SK-N-MC (cell line): ENCODE measurements at regions not wholly inside any gene's neighbourhood (a gene's known extent, or its start where the extent isn't known, plus 50 kb on each side); places are given as distances from the start of the nearest gene placed in this dataset.
A peak's percentile ranks its signal among the peaks of the same experiment; 100 is the strongest.

Experiments
- DNase-seq: peaks from one replicate; pipeline ENCODE4 v3.0.0-alpha.2; 2011; ENCODE audit warnings: low read depth, low spot score
- H3K27ac ChIP-seq: fragments of 200-600 bp; sonication (generic); 2 replicates; pipeline ENCODE4 v1.5.1; 2016; ENCODE audit warnings: mixed run types
- H3K36me3 ChIP-seq: fragments of 200-600 bp; sonication (generic); 2 replicates; pipeline ENCODE4 v1.6.1; 2017; ENCODE audit warnings: antibody characterized with exemption, low read length, mixed read lengths; ENCODE audit not compliant: insufficient read depth
- H3K4me3 ChIP-seq: fragments of 200-600 bp; sonication (generic); 2 replicates; pipeline ENCODE4 v1.5.1; 2016
- H3K9ac ChIP-seq: fragments of 200-600 bp; sonication (generic); 2 replicates; pipeline ENCODE4 v1.8.0; 2017; ENCODE audit warnings: mixed run types, mixed read lengths; ENCODE audit not compliant: insufficient read length
- H3K9me3 ChIP-seq: fragments of 200-600 bp; sonication (generic); 2 replicates; pipeline ENCODE4 v1.6.1; 2017; ENCODE audit warnings: low read depth, mild to moderate bottlenecking, antibody characterized with exemption, low read length, moderate library complexity, mixed read lengths
- EZH2 ChIP-seq: fragments of 200-600 bp; sonication (generic); IDR thresholded peaks from one replicate; pipeline ENCODE4 v1.6.1; 2017; ENCODE audit warnings: antibody characterized with exemption
- FOXP2 ChIP-seq: optimal IDR thresholded peaks from 2 replicates; pipeline ENCODE3; 2011; ENCODE audit warnings: mild to moderate bottlenecking, moderate library complexity; ENCODE audit not compliant: insufficient read depth; ENCODE audit errors: extremely low read length, control extremely low read depth
- POLR2AphosphoS5 ChIP-seq: IDR thresholded peaks from 2 replicates; pipeline ENCODE4 v1.6.1; 2012; ENCODE audit warnings: mild to moderate bottlenecking, low read depth, low read length, borderline replicate concordance

DNA sequence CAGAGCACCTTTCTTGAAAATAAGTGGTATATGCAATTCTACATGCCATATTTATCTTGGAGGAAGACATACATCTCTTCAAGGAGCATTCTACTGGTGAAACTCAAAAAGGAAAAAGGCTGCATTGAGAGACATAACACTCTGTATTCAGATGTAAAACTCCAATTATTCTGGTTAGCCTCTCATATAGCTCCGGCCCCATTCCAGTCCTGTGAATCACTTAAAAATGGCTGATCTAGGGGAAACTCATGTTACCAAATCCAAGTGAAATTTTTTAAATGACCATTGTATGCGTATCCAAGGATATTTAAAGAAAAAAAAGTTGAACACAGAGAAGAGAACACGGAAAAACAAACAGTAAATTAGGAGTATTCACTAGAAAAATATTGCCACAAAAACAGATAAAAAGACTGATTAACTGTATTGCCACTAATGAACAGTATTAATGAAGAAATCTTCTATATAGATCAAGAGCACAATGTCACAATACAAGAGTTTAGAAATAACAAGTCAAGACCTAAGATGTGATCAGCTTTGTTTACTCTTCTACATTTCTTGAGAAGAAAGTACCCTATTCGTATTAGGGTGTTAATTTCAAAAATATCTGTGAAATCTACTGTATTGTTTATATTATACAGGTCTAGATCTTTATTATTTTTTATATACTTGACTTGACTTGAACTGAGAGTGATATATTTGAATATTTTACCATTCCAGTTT, 124.5 kb upstream of the GJE1 start:
- no peak for DNase-seq
- Histone ChIP-seq H3K9ac (no peak overlapping the region), H3K36me3 (no peaks in the 10 kb centered on the region), H3K9me3 (no peaks in the 10 kb centered on the region), H3K4me3 (no peak overlapping the region), H3K27ac (no peak overlapping the region)
- TF ChIP-seq FOXP2 (no peak), EZH2 (no peak), POLR2AphosphoS5 (no peak)

DNA sequence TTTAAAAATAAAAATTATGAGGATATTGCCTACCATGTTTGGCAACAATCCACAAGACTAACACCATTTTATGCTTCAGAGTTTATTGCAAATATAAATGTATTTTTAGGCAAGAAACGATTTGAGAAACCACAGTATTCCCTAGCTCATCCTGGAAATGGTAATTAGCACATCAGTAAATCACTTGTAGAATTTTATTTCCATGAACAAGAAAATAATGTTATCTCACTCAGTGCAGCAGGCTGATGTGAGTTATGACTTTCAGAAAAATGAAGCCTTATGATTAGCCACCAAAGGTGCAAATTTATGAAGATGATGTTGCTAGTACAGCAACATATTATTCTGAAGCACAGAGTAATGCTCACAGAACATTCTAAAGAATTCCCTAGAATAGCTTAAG, 127.7 kb upstream of the GJE1 start:
- no peak overlapping the region for H3K4me3 ChIP-seq
- no peak for DNase-seq
- no peak overlapping the region for H3K27ac ChIP-seq
- no peaks in the 10 kb centered on the region for H3K36me3 ChIP-seq
- no peaks in the 10 kb centered on the region for H3K9me3 ChIP-seq
- no peak overlapping the region for H3K9ac ChIP-seq
- no peak for TF ChIP-seq POLR2AphosphoS5
- no peak for TF ChIP-seq EZH2
- TF ChIP-seq FOXP2, result no peak

DNA sequence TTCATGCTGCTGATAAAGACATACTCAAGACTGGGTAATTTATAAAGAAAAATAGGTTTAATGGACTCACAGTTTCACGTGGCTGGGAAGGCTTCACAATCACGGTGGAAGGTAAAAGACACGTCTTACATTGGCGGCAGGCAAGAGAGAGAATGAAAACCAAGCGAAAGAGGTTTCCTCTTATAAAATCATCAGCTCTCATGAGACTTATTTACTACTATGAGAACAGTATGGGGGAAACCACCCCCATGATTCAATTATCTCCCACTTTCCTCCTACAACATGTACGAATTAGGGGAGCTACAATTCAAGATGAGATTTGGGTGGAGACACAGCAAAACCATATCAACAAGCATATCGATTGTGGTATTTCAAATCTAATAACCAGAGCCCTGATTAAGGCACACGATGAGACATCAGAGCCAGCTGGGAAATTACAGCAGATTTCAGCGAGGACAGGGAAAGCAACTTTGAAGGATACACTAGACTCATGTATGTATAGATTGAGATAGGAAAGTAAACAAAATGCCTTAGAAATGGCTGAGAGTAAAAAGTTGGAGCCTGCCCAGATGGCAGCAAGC, 129.8 kb upstream of the GJE1 start:
- Histone ChIP-seq H3K9me3 (no peaks in the 10 kb centered on the region), H3K9ac (no peak overlapping the region), H3K36me3 (no peaks in the 10 kb centered on the region), H3K27ac (no peak overlapping the region), H3K4me3 (no peak overlapping the region)
- TF ChIP-seq EZH2, result no peak
- no peak for TF ChIP-seq POLR2AphosphoS5
- no peak for TF ChIP-seq FOXP2
- DNase-seq, result no peak

DNA sequence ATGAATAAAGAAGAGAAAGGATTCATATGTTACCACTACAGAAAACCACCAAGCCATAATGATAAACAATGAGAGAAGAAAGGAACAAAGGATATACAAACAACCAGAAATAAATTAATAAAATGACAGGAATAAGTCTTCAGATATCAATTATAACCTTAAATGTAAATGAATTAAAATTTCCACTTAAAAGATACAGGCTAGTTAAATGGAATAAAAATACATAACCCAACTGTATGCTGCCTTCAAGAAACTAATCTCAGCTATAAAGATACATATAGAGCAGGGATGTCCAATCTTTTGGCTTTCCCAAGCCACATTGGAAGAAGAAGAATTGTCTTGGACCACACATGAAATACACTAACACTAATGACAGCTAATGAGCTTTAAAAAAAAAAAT, 135.9 kb upstream of the GJE1 start:
- no peak overlapping the region for H3K27ac ChIP-seq
- H3K36me3 ChIP-seq, result no peaks in the 10 kb centered on the region
- H3K4me3 ChIP-seq, result no peak overlapping the region
- H3K9me3 ChIP-seq, result no peaks in the 10 kb centered on the region
- DNase-seq, result no peak
- no peak overlapping the region for H3K9ac ChIP-seq
- TF ChIP-seq POLR2AphosphoS5, result no peak
- no peak for TF ChIP-seq FOXP2
- TF ChIP-seq EZH2, result no peak

DNA sequence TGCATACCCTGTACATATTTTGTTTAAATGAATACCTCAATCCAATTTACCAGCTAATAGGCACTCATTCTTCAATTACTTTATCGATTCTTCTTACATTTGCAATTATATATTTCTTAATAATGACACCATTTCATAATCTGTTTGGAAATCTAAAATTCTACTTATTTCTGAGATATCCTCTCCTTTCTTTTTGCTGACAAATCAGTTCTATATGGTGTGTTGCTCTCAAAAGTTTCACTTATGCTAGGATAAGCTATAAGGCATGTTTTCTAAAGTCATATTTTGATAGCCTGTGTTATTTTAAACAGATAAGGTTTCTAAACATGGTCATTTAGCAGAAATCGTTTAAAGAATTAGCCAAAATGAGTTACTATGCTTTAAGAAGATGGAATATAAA, 140.6 kb upstream of the GJE1 start:
- no peaks in the 10 kb centered on the region for H3K36me3 ChIP-seq
- no peak overlapping the region for H3K27ac ChIP-seq
- H3K9ac ChIP-seq, result no peak overlapping the region
- no peak overlapping the region for H3K4me3 ChIP-seq
- DNase-seq, result no peak
- TF ChIP-seq EZH2 (no peak), FOXP2 (no peak), POLR2AphosphoS5 (no peak)
- H3K9me3 ChIP-seq, result no peaks in the 10 kb centered on the region

DNA sequence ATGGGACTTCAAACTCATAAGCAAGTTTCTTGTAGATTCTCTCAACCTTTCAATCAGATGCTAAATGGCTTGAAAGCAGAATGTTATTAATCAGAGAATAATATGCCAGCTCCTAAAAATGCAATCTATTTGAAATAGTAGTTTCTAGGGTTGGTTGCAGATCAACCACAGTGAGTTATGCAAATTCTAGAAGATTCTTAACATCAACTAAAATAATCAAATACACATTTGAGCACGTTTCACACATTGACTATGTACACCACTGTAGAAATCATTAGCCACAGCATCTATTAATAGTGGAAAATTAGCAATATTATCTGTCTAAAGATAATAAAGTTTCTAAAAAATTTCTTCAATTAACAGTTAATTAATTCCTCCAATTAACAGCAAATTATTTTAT, 141.9 kb upstream of the GJE1 start:
- no peak for DNase-seq
- H3K9me3 ChIP-seq, result no peaks in the 10 kb centered on the region
- no peak overlapping the region for H3K9ac ChIP-seq
- TF ChIP-seq FOXP2 (no peak), EZH2 (no peak)
- H3K36me3 ChIP-seq, result no peaks in the 10 kb centered on the region
- H3K4me3 ChIP-seq, result no peak overlapping the region
- H3K27ac ChIP-seq, result no peak overlapping the region

DNA sequence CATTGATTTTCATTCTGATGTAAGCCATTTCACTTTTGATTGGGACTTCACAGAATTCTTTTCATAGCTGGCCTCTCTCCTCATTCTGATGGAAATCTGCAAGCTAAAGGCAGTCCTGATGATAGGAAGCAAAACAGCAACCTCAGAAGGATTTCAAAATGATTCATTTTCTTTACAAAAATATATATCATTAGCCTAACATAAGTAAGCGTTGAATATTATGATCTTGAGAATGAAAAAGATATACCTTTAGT, 143.1 kb upstream of the GJE1 start:
- TF ChIP-seq EZH2 (no peak), POLR2AphosphoS5 (no peak), FOXP2 (no peak)
- Histone ChIP-seq H3K4me3 (no peak overlapping the region), H3K36me3 (no peaks in the 10 kb centered on the region), H3K27ac (no peak overlapping the region), H3K9ac (no peak overlapping the region), H3K9me3 (no peaks in the 10 kb centered on the region)
- no peak for DNase-seq

DNA sequence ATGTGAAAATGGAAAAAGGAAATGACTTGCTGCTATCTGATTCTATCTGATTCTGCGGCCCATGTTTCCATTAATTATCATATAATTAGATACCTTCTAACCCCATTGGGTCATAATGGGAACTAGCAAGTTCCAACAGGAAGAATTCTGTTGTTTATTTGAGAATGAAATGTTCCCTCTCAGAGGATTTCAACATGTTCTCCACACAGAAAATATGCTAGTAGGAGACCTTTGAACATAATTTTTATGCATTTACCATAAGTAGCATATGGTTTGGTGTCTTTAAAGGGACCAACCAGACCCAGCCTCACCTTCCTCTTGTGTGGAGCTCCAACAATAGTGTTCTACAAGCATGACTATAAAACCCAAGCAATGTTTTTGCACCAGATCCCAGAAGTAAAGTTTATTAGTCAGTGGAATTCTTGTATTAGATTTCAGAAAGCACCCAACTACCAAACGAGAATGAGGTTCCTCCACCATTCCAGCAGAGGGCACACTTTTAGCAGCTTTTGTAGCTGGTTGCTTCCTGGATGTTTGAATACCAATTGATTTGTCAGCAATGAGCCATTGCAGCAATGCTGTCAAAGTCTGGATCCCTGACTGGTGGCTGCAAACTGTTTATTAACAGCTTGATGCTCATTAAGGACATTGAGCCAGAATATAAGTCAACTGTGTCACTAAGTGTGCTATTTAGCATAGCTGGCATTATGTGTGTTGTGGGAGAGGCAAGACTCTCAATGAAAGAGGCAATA, 143.6 kb upstream of the GJE1 start:
- Histone ChIP-seq H3K36me3 (no peaks in the 10 kb centered on the region), H3K4me3 (no peak overlapping the region), H3K9me3 (no peaks in the 10 kb centered on the region), H3K27ac (no peak overlapping the region), H3K9ac (no peak overlapping the region)
- TF ChIP-seq FOXP2, result no peak
- no peak for TF ChIP-seq EZH2
- TF ChIP-seq POLR2AphosphoS5, result no peak
- peak; percentile 28 for DNase-seq

DNA sequence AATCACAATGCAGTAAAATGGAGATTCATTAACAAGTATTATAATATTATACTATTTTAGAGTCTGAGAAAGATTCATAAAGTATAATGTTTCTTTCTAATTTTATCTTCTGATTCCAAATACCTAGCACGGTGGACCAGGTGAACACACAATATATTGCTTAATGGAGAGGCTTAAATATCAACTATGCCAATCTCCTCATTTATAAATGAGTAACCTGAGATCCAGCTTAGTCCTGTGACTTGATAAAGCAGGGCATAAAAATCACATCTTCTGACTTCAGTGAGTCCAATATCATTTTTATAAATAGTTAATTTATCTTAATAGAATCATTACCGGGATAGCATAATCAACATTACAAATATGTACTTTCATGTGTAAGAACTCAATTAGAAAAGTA, 144.4 kb upstream of the GJE1 start:
- no peak overlapping the region for H3K4me3 ChIP-seq
- no peak overlapping the region for H3K27ac ChIP-seq
- H3K36me3 ChIP-seq, result no peaks in the 10 kb centered on the region
- no peaks in the 10 kb centered on the region for H3K9me3 ChIP-seq
- TF ChIP-seq EZH2 (no peak), FOXP2 (no peak), POLR2AphosphoS5 (no peak)
- H3K9ac ChIP-seq, result no peak overlapping the region
- no peak for DNase-seq

DNA sequence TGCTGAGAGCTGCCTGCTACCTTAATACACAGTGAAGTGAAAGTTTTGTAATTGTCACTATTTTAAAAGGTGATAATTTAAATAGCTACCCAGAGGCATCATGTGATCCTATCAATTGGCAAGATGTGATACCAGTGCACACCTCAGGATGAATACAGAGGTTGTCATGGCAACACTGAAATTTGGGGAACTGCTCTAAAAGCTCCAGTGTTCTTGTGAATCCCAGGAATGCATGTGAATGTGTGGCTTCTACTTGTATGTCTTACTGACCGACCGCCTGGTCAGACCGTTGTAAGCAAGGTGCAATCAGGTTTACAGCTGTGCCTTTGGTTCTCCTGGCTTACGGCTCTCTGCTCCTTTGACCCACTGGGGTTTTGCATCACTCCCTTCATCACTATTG, 146.3 kb upstream of the GJE1 start:
- no peak overlapping the region for H3K27ac ChIP-seq
- H3K4me3 ChIP-seq, result no peak overlapping the region
- TF ChIP-seq EZH2 (no peak), POLR2AphosphoS5 (no peak)
- H3K9ac ChIP-seq, result no peak overlapping the region
- no peaks in the 10 kb centered on the region for H3K9me3 ChIP-seq
- H3K36me3 ChIP-seq, result no peaks in the 10 kb centered on the region
- DNase-seq, result no peak
